ENCODE measurements at regions not wholly inside any gene's neighbourhood (a gene's known extent, or its start where the extent isn't known, plus 50 kb on each side); places are given as distances from the start of the nearest gene placed in this dataset.
"Not testable (repeated sequence)": the region's sequence is repeated elsewhere in the genome, so short reads cannot be mapped to it uniquely, and the experiment has no call there.

GRCh38 chr10:32210306-32211045 lies 136.5 kb downstream of the EPC1 start:
- Mint-ChIP-seq H3K27me3 (ENCODE audit: low read depth) (no peaks in the 10 kb centered on the region), H3K9me3 (peaks cover 6% of the 10 kb centered on the region; the same call in 1 of the 2 replicates), H3K27ac (no peak overlapping the region), H3K4me1 (no peaks in the 10 kb centered on the region), H3K36me3 (no peaks in the 10 kb centered on the region), H3K4me3 (no peak overlapping the region)
- DNase-seq (ENCODE audit: low spot score): peak; percentile 67
- TF ChIP-seq SOX15 (CRISPR knock-in tag; IDR thresholded peaks at IDR 0.05) (no peak), ZNF423 (CRISPR knock-in tag; IDR thresholded peaks at IDR 0.05) (no peak), CTCF (IDR thresholded peaks at IDR 0.05) (0 out of 2 replicates have a peak, but pooled peaks have one; percentile 27), ZNF232 (CRISPR knock-in tag; IDR thresholded peaks at IDR 0.05) (no peak)
- ATAC-seq: peak; percentile 82
- ChIA-PET POLR2A (interaction anchor here (0.6 kb wide), 1 partner anchor 1610 kb away, joined by 4 read pairs; no protein-coding TSS in a partner anchor), CTCF (interaction anchor here (0.5 to 1.9 kb wide), 35 partner anchors 9 to 1758 kb away, joined by 3 to 8 read pairs (median 4); no protein-coding TSS in a partner anchor)

- CTCF ChIA-PET; H3K27ac Mint-ChIP-seq; H3K4me3 Mint-ChIP-seq; H3K27me3 Mint-ChIP-seq (ENCODE audit: low read depth); ATAC-seq; H3K4me1 Mint-ChIP-seq; DNase-seq (ENCODE audit: low spot score); POLR2A ChIA-PET; H3K36me3 Mint-ChIP-seq: not testable (repeated sequence)
- H3K9me3 Mint-ChIP-seq: peaks cover 13% of the 10 kb centered on the region
Observed at GRCh38 chr10:32208005-32208404, 139.0 kb downstream of the EPC1 start.

- H3K36me3 Mint-ChIP-seq: no peaks in the 10 kb centered on the region
- CTCF ChIA-PET: no interaction called here
Observed at GRCh38 chr10:32207544-32207943, 139.4 kb downstream of the EPC1 start.

More at GRCh38 chr10:32207544-32207943, 139.4 kb downstream of the EPC1 start:
- Mint-ChIP-seq H3K9me3 (peaks cover 13% of the 10 kb centered on the region), H3K27me3 (ENCODE audit: low read depth) (no peaks in the 10 kb centered on the region), H3K4me1 (no peaks in the 10 kb centered on the region), H3K4me3 (no peak overlapping the region), H3K27ac (no peak overlapping the region)
- DNase-seq (ENCODE audit: low spot score): peak; percentile 57
- TF ChIP-seq ARID4B (CRISPR knock-in tag; IDR thresholded peaks at IDR 0.05; ENCODE audit: borderline replicate concordance) (no peak), SOX15 (CRISPR knock-in tag; IDR thresholded peaks at IDR 0.05) (no peak), TEAD4 (CRISPR knock-in tag; IDR thresholded peaks at IDR 0.05) (no peak), CTCF (IDR thresholded peaks at IDR 0.05) (peak; percentile 64)
- ATAC-seq: peak; percentile 75
- POLR2A ChIA-PET: no interaction called here

All from WTC11 (cell line).